ENCODE measurements at regions not wholly inside any gene's neighbourhood (a gene's known extent, or its start where the extent isn't known, plus 50 kb on each side); places are given as distances from the start of the nearest gene placed in this dataset.

DNA sequence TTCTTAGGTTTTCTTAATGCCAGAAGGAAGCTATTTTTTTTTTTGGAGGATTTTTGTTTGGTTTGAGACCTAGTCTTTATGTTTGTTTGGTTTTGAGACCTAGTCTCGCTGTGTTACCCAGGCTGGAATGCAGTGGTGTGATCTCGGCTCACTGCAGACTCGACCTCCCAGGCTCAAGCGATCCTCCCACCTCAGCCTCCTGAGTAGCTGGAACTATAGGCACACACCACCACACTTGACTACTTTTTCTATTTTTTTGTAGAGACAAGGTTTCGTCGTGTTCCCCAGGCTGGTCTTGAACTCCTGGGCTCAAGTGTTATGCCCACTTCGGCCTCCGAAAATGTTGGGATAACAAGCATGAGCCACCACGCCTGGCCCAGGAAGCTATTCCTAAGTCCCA lies 67.8 kb upstream of the NHSL1 start:
- CTCF ChIA-PET, result interaction anchor here (0.6 to 0.7 kb wide), 2 partner anchors 18 to 551 kb away, joined by 3 to 4 read pairs; no protein-coding TSS in a partner anchor

DNA sequence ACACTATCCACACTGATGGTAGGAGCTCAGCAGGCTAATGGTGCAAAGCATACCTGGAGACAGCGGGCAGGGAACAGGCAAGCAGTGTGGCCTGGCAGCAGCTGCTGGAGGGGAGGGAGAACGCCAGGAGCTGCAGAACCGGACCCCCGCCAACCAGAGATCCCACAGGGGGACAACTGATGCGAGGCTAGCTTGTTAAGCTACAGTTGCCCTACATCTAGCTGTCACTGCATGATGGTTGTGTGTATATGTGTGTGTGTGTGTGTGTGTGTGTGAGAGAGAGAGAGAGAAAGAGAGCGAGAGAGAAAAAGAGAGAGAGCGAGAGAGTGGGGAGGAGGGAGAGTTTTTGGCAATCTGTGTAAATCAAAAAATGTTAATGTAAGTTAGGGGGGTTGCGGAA lies 69.7 kb upstream of the NHSL1 start:
- CTCF ChIA-PET, result interaction anchor here (0.6 to 1.1 kb wide), 2 partner anchors 51 to 79 kb away, joined by 3 to 4 read pairs; no protein-coding TSS in a partner anchor

More for the DNA sequence above, 67.8 kb upstream of the NHSL1 start:
- Histone ChIP-seq H3K36me3 (ENCODE audit: control insufficient read depth in 2 of 2, insufficient read depth in 1 of 2, low read length in 2 of 2) (no peaks in the 10 kb centered on the region), H3K4me1 (ENCODE audit: control insufficient read depth, insufficient read depth, low read length) (peaks cover 14% of the 10 kb centered on the region; the same call in 1 of the 2 replicates), H3K27ac (ENCODE audit: extremely low read depth, low read depth, low read length) (no peak overlapping the region), H3K4me3 (ENCODE audit: low read depth, low read length) (no peak overlapping the region), H3K9me3 (ENCODE audit: control insufficient read depth, insufficient read depth, low read depth, low read length) (no peaks in the 10 kb centered on the region)
- no peak for TF ChIP-seq ZNF16 (tag by site-specific recombination; IDR thresholded peaks at IDR 0.05; ENCODE audit: low read depth)
- no peak for TF ChIP-seq EGR2 (tag by site-specific recombination; IDR thresholded peaks at IDR 0.05; ENCODE audit: low read depth)
- no peak for TF ChIP-seq ZNF596 (tag by site-specific recombination; IDR thresholded peaks at IDR 0.05)
- TF ChIP-seq ZNF19 (tag by site-specific recombination; IDR thresholded peaks at IDR 0.05; ENCODE audit: low read depth), result no peak
- TF ChIP-seq ZNF76 (tag by site-specific recombination; IDR thresholded peaks at IDR 0.05; ENCODE audit: borderline replicate concordance, low read depth), result no peak
- TF ChIP-seq, protein P1, sequence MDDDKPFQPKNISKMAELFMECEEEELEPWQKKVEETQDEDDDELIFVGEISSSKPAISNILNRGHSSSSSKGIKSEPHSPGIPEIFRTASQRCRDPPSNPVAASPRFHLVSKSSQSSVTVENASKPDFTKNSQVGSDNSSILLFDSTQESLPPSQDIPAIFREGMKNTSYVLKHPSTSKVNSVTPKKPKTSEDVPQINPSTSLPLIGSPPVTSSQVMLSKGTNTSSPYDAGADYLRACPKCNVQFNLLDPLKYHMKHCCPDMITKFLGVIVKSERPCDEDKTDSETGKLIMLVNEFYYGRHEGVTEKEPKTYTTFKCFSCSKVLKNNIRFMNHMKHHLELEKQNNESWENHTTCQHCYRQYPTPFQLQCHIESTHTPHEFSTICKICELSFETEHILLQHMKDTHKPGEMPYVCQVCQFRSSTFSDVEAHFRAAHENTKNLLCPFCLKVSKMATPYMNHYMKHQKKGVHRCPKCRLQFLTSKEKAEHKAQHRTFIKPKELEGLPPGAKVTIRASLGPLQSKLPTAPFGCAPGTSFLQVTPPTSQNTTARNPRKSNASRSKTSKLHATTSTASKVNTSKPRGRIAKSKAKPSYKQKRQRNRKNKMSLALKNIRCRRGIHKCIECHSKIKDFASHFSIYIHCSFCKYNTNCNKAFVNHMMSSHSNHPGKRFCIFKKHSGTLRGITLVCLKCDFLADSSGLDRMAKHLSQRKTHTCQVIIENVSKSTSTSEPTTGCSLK (tag by site-specific recombination; IDR thresholded peaks at IDR 0.05), result no peak
- no peak for TF ChIP-seq ZBTB8A (tag by site-specific recombination; IDR thresholded peaks at IDR 0.05)
- no peak for TF ChIP-seq ZNF112 (tag by site-specific recombination; IDR thresholded peaks at IDR 0.05)
- no peak for TF ChIP-seq KLF9 (tag by site-specific recombination; IDR thresholded peaks at IDR 0.05; ENCODE audit: low read depth)
- no peak for TF ChIP-seq ZNF530 (tag by site-specific recombination; IDR thresholded peaks at IDR 0.05; ENCODE audit: low read depth)
- no peak for TF ChIP-seq RBAK (tag by site-specific recombination; IDR thresholded peaks at IDR 0.05)
- TF ChIP-seq ZNF23 (tag by site-specific recombination; IDR thresholded peaks at IDR 0.05; ENCODE audit: borderline replicate concordance), result no peak
- no peak for TF ChIP-seq ZNF48 (tag by site-specific recombination; IDR thresholded peaks at IDR 0.05)
- no peak for TF ChIP-seq ZNF132 (tag by site-specific recombination; IDR thresholded peaks at IDR 0.05; ENCODE audit: borderline replicate concordance)
- no peak for TF ChIP-seq ZNF837 (tag by site-specific recombination; IDR thresholded peaks at IDR 0.05)
- no peak for TF ChIP-seq ZNF610 (tag by site-specific recombination; IDR thresholded peaks at IDR 0.05; ENCODE audit: borderline replicate concordance)
- TF ChIP-seq WT1 (tag by site-specific recombination; IDR thresholded peaks at IDR 0.05), result no peak
- TF ChIP-seq, protein P2, sequence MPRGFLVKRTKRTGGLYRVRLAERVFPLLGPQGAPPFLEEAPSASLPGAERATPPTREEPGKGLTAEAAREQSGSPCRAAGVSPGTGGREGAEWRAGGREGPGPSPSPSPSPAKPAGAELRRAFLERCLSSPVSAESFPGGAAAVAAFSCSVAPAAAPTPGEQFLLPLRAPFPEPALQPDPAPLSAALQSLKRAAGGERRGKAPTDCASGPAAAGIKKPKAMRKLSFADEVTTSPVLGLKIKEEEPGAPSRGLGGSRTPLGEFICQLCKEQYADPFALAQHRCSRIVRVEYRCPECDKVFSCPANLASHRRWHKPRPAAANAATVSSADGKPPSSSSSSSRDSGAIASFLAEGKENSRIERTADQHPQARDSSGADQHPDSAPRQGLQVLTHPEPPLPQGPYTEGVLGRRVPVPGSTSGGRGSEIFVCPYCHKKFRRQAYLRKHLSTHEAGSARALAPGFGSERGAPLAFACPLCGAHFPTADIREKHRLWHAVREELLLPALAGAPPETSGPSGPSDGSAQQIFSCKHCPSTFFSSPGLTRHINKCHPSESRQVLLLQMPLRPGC (tag by site-specific recombination; IDR thresholded peaks at IDR 0.05), result no peak
- TF ChIP-seq SALL2 (tag by site-specific recombination; IDR thresholded peaks at IDR 0.05; ENCODE audit: borderline replicate concordance), result no peak
- no peak for TF ChIP-seq REST (tag by site-specific recombination; IDR thresholded peaks at IDR 0.05)
- POLR2A ChIA-PET, result no interaction called here

More for the DNA sequence above, 69.7 kb upstream of the NHSL1 start:
- Histone ChIP-seq H3K36me3 (ENCODE audit: control insufficient read depth in 2 of 2, insufficient read depth in 1 of 2, low read length in 2 of 2) (no peaks in the 10 kb centered on the region), H3K9me3 (ENCODE audit: control insufficient read depth, insufficient read depth, low read depth, low read length) (no peaks in the 10 kb centered on the region), H3K4me1 (ENCODE audit: control insufficient read depth, insufficient read depth, low read length) (peaks cover 14% of the 10 kb centered on the region), H3K27ac (ENCODE audit: extremely low read depth, low read depth, low read length) (no peak overlapping the region), H3K4me3 (ENCODE audit: low read depth, low read length) (no peak overlapping the region)
- TF ChIP-seq ZNF350 (tag by site-specific recombination; IDR thresholded peaks at IDR 0.05) (no peak), YY2 (tag by site-specific recombination; IDR thresholded peaks at IDR 0.05) (no peak), ZNF433 (tag by site-specific recombination; IDR thresholded peaks at IDR 0.05; ENCODE audit: low read depth) (no peak), ZNF23 (tag by site-specific recombination; IDR thresholded peaks at IDR 0.05; ENCODE audit: borderline replicate concordance) (no peak), MEIS1 (CRISPR knock-in tag; IDR thresholded peaks at IDR 0.05; ENCODE audit: borderline replicate concordance) (no peak), ZNF596 (tag by site-specific recombination; IDR thresholded peaks at IDR 0.05) (peak; percentile 97), ZNF335 (tag by site-specific recombination; conservative IDR thresholded peaks at IDR 0.05) (no peak), PRDM1 (tag by site-specific recombination; IDR thresholded peaks at IDR 0.05) (peak; percentile 89)
- TF ChIP-seq, protein P3, sequence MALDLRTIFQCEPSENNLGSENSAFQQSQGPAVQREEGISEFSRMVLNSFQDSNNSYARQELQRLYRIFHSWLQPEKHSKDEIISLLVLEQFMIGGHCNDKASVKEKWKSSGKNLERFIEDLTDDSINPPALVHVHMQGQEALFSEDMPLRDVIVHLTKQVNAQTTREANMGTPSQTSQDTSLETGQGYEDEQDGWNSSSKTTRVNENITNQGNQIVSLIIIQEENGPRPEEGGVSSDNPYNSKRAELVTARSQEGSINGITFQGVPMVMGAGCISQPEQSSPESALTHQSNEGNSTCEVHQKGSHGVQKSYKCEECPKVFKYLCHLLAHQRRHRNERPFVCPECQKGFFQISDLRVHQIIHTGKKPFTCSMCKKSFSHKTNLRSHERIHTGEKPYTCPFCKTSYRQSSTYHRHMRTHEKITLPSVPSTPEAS (tag by site-specific recombination; IDR thresholded peaks at IDR 0.05), result peak; percentile 43; the same call in 1 of the 2 replicates
- POLR2A ChIA-PET, result no interaction called here

Data from HEK293 (cell line).